Osteocyte (in vitro differentiated cells): ENCODE measurements at regions not wholly inside any gene's neighbourhood (a gene's known extent, or its start where the extent isn't known, plus 50 kb on each side); places are given as distances from the start of the nearest gene placed in this dataset.

Experiments used
- DNase-seq: peaks from one replicate; pipeline ENCODE4 v3.0.0; 2021; ENCODE audit warnings: mixed read lengths; ENCODE audit not compliant: unreplicated experiment; ENCODE audit errors: extremely low spot score
- H3K27ac Mint-ChIP-seq: one replicate; pipeline ENCODE4 v1.8.0; 2021; ENCODE audit warnings: mild to moderate bottlenecking, mixed read lengths; ENCODE audit not compliant: unreplicated experiment
- H3K27me3 Mint-ChIP-seq: one replicate; pipeline ENCODE4 v1.8.0; 2021; ENCODE audit warnings: mixed read lengths; ENCODE audit not compliant: unreplicated experiment
- H3K36me3 Mint-ChIP-seq: one replicate; pipeline ENCODE4 v1.8.0; 2021; ENCODE audit warnings: mixed read lengths; ENCODE audit not compliant: unreplicated experiment
- H3K4me1 Mint-ChIP-seq: one replicate; pipeline ENCODE4 v1.8.0; 2021; ENCODE audit warnings: mixed read lengths; ENCODE audit not compliant: unreplicated experiment
- H3K4me3 Mint-ChIP-seq: one replicate; pipeline ENCODE4 v1.8.0; 2021; ENCODE audit warnings: mild to moderate bottlenecking, moderate library complexity, mixed read lengths; ENCODE audit not compliant: unreplicated experiment
- H3K9me3 Mint-ChIP-seq: one replicate; pipeline ENCODE4 v1.8.0; 2021; ENCODE audit warnings: mixed read lengths; ENCODE audit not compliant: unreplicated experiment
- CTCF ChIP-seq: fragments of 200-600 bp; sonication (generic); IDR thresholded peaks from 2 replicates; pipeline ENCODE4 v1.5.0; 2021; ENCODE audit warnings: antibody characterized with exemption, mild to moderate bottlenecking, moderate library complexity

GRCh38 chr21:37967036-37967435, 50.8 kb upstream of the KCNJ6 start:
- H3K36me3 Mint-ChIP-seq = no peaks in the 10 kb centered on the region

GRCh38 chr21:37968744-37969143, 52.5 kb upstream of the KCNJ6 start:
- H3K4me3 Mint-ChIP-seq = no peak overlapping the region
- no peak for TF ChIP-seq CTCF
- no peaks in the 10 kb centered on the region for H3K4me1 Mint-ChIP-seq
- H3K27me3 Mint-ChIP-seq = peaks cover 41% of the 10 kb centered on the region
- no peaks in the 10 kb centered on the region for H3K36me3 Mint-ChIP-seq
- DNase-seq = no peak
- no peak overlapping the region for H3K27ac Mint-ChIP-seq
- H3K9me3 Mint-ChIP-seq = no peaks in the 10 kb centered on the region

More at GRCh38 chr21:37967036-37967435, 50.8 kb upstream of the KCNJ6 start:
- no peak for DNase-seq
- Mint-ChIP-seq H3K27me3 (peaks cover 47% of the 10 kb centered on the region), H3K27ac (no peak overlapping the region), H3K4me3 (no peak overlapping the region), H3K9me3 (no peaks in the 10 kb centered on the region), H3K4me1 (no peaks in the 10 kb centered on the region)
- TF ChIP-seq CTCF = no peak

GRCh38 chr21:37970548-37970947, 54.3 kb upstream of the KCNJ6 start:
- no peak for TF ChIP-seq CTCF
- DNase-seq = no peak
- Mint-ChIP-seq H3K9me3 (no peaks in the 10 kb centered on the region), H3K27me3 (peaks cover 37% of the 10 kb centered on the region), H3K4me1 (no peaks in the 10 kb centered on the region), H3K27ac (no peak overlapping the region), H3K4me3 (no peak overlapping the region), H3K36me3 (no peaks in the 10 kb centered on the region)

GRCh38 chr21:37971390-37971950, 55.2 kb upstream of the KCNJ6 start:
- Mint-ChIP-seq H3K27me3 (peaks cover 34% of the 10 kb centered on the region), H3K4me1 (no peaks in the 10 kb centered on the region), H3K27ac (no peak overlapping the region), H3K9me3 (no peaks in the 10 kb centered on the region), H3K4me3 (no peak overlapping the region), H3K36me3 (no peaks in the 10 kb centered on the region)
- no peak for DNase-seq
- no peak for TF ChIP-seq CTCF

- Mint-ChIP-seq H3K4me1 (no peaks in the 10 kb centered on the region), H3K27ac (no peak overlapping the region), H3K9me3 (no peaks in the 10 kb centered on the region), H3K4me3 (no peak overlapping the region), H3K27me3 (peaks cover 26% of the 10 kb centered on the region), H3K36me3 (no peaks in the 10 kb centered on the region)
- no peak for TF ChIP-seq CTCF
- no peak for DNase-seq
Measured at GRCh38 chr21:37974081-37974480, 57.8 kb upstream of the KCNJ6 start.
